CD14-positive monocyte (primary cell): ENCODE measurements at regions not wholly inside any gene's neighbourhood (a gene's known extent, or its start where the extent isn't known, plus 50 kb on each side); places are given as distances from the start of the nearest gene placed in this dataset.

Source experiments
- DNase-seq, 3 donors: peaks; one replicate each; pipeline ENCODE4 v3.0.0-alpha.2; 2011 to 2022
- H2AFZ ChIP-seq: 2 replicates; pipeline ENCODE4 v1.6.0; 2012; ENCODE audit warnings: mild to moderate bottlenecking, low read depth, low read length, inconsistent platforms; ENCODE audit not compliant: insufficient read depth, poor library complexity, severe bottlenecking
- H3K27ac ChIP-seq, 2 donors: 1 replicate in 1 of 2; 2 replicates in 1 of 2; pipeline ENCODE4 v1.5.1; 2012 to 2013; ENCODE audit warnings: low read length in 2 of 2, control low read depth in 1 of 2, inconsistent platforms in 1 of 2, low read depth in 1 of 2, mild to moderate bottlenecking in 1 of 2
- H3K27me3 ChIP-seq, 2 donors: one replicate each; pipeline versions ENCODE4 v1.6.0 to v1.6.1; 2011 to 2013; ENCODE audit warnings: low read length in 2 of 2; ENCODE audit not compliant: control insufficient read depth in 2 of 2, insufficient read depth in 2 of 2
- H3K36me3 ChIP-seq, 2 donors: replicated peaks in 1 of 2; 1 replicate in 1 of 2; 2 replicates in 1 of 2; pipeline versions ENCODE4 v1.5.1 to v1.6.1; 2012 to 2013; ENCODE audit warnings: low read length in 2 of 2, control low read depth in 1 of 2, inconsistent platforms in 1 of 2, mild to moderate bottlenecking in 1 of 2; ENCODE audit not compliant: insufficient read depth in 2 of 2, control insufficient read depth in 1 of 2
- H3K4me1 ChIP-seq, 2 donors: 1 replicate in 1 of 2; 2 replicates in 1 of 2; pipeline versions ENCODE4 v1.5.1 to v1.6.1; 2012 to 2013; ENCODE audit warnings: low read length in 2 of 2, control low read depth in 1 of 2, inconsistent platforms in 1 of 2, mild to moderate bottlenecking in 1 of 2, moderate library complexity in 1 of 2; ENCODE audit not compliant: insufficient read depth in 2 of 2, control insufficient read depth in 1 of 2
- H3K4me2 ChIP-seq: replicated peaks from 2 replicates; pipeline ENCODE3; 2012; ENCODE audit warnings: low read length, moderate library complexity, mild to moderate bottlenecking; ENCODE audit not compliant: poor library complexity, severe bottlenecking; ENCODE audit errors: extremely low read depth
- H3K4me3 ChIP-seq, 3 experiments: fragments of 200-600 bp in 1 of 3; sonication (generic) in 1 of 3; replicated peaks in 1 of 3; 1 replicate in 2 of 3; 2 replicates in 1 of 3; pipeline ENCODE4 v1.5.1; 2011 to 2013; ENCODE audit warnings: low read length in 3 of 3, mild to moderate bottlenecking in 3 of 3, control low read depth in 2 of 3, low read depth in 2 of 3, inconsistent platforms in 1 of 3, moderate library complexity in 1 of 3
- H3K79me2 ChIP-seq: 2 replicates; pipeline ENCODE4 v1.6.0; 2012; ENCODE audit warnings: mild to moderate bottlenecking, control low read depth, inconsistent platforms, low read length, moderate library complexity; ENCODE audit not compliant: insufficient read depth
- H3K9ac ChIP-seq: 2 replicates; pipeline ENCODE4 v1.6.0; 2017; ENCODE audit warnings: low read length, mild to moderate bottlenecking; ENCODE audit not compliant: insufficient read depth, poor library complexity, severe bottlenecking
- H3K9me3 ChIP-seq, 2 donors: replicated peaks in 1 of 2; 1 replicate in 1 of 2; 2 replicates in 1 of 2; pipeline versions ENCODE4 v1.5.1 to v1.6.1; 2012 to 2013; ENCODE audit warnings: low read length in 2 of 2, control low read depth in 1 of 2; ENCODE audit not compliant: control insufficient read depth in 1 of 2, insufficient read depth in 1 of 2
- H4K20me1 ChIP-seq: 2 replicates; pipeline ENCODE4 v1.6.0; 2012; ENCODE audit warnings: mild to moderate bottlenecking, low read length, control low read depth, moderate library complexity; ENCODE audit not compliant: insufficient read depth
- H3K27ac Mint-ChIP-seq, 7 donors: one replicate each; pipeline ENCODE4 v1.8.0; 2020; ENCODE audit warnings: mild to moderate bottlenecking in 7 of 7, mixed read lengths in 7 of 7, moderate library complexity in 6 of 7, inconsistent platforms in 2 of 7
- H3K27me3 Mint-ChIP-seq, 3 donors: one replicate each; pipeline ENCODE4 v1.8.0; 2021 to 2022; ENCODE audit warnings: low read depth in 3 of 3, mild to moderate bottlenecking in 3 of 3, mixed read lengths in 3 of 3, moderate library complexity in 3 of 3, inconsistent platforms in 1 of 3
- H3K36me3 Mint-ChIP-seq, 2 donors: one replicate each; pipeline ENCODE4 v1.8.0; 2020; ENCODE audit warnings: mixed read lengths in 2 of 2, inconsistent platforms in 1 of 2, mild to moderate bottlenecking in 1 of 2
- H3K4me1 Mint-ChIP-seq: one replicate; pipeline ENCODE4 v1.8.0; 2020; ENCODE audit warnings: mild to moderate bottlenecking, mixed read lengths
- H3K4me3 Mint-ChIP-seq, 2 donors: one replicate each; pipeline ENCODE4 v1.8.0; 2020; ENCODE audit warnings: mild to moderate bottlenecking in 2 of 2, mixed read lengths in 2 of 2, moderate library complexity in 1 of 2
- H3K9me3 Mint-ChIP-seq, 7 donors: one replicate each; pipeline ENCODE4 v1.8.0; 2020 to 2022; ENCODE audit warnings: mixed read lengths in 7 of 7, mild to moderate bottlenecking in 6 of 7, moderate library complexity in 6 of 7, inconsistent platforms in 2 of 7
- CTCF ChIP-seq: fragments of 200-600 bp; IDR thresholded peaks from one replicate; pipeline ENCODE4 v1.8.0; 2022; ENCODE audit warnings: antibody characterized with exemption, mild to moderate bottlenecking
- WGBS: methylation state at CpG from one replicate; pipeline ENCODE4 v1.1.5; 2013; ENCODE audit warnings: missing lambda C conversion rate; ENCODE audit not compliant: insufficient coverage; 5-methylcytosine and 5-hydroxymethylcytosine counted together
- intact Hi-C, 2 donors: fragments of 100-400 bp; cut with micrococcal nuclease; formaldehyde crosslinking; loops; one replicate each; pipeline versions ENCODE4 v1.15.0 to v1.15.1; 2023

GRCh38 chr5:8647111-8647510 is 778.2 kb downstream of the MTRR start:
- H3K4me2 ChIP-seq: no peak overlapping the region
- no peak overlapping the region for H3K4me3 ChIP-seq
- no peak overlapping the region for H3K9ac ChIP-seq
- H3K27me3 Mint-ChIP-seq: peaks cover 1 to 3% (median 3%) of the 10 kb centered on the region in 3 donors
- no peak for TF ChIP-seq CTCF
- no peaks in the 10 kb centered on the region for H3K4me1 Mint-ChIP-seq
- no peak overlapping the region for H3K4me3 Mint-ChIP-seq
- no peak for DNase-seq
- no peaks in the 10 kb centered on the region for H3K79me2 ChIP-seq
- no peaks in the 10 kb centered on the region for H3K4me1 ChIP-seq
- H3K27ac ChIP-seq: no peak overlapping the region
- H3K9me3 Mint-ChIP-seq: peaks cover 3 to 17% (median 10%) of the 10 kb centered on the region in 7 donors
- no peak overlapping the region for H3K27ac Mint-ChIP-seq
- H3K36me3 ChIP-seq: no peaks in the 10 kb centered on the region
- intact Hi-C loops: no loop called here
- H3K27me3 ChIP-seq: no peaks in the 10 kb centered on the region
- H3K36me3 Mint-ChIP-seq: no peaks in the 10 kb centered on the region
- H4K20me1 ChIP-seq: no peaks in the 10 kb centered on the region
- H3K9me3 ChIP-seq: peaks cover 0 to 9% of the 10 kb centered on the region in 2 donors
- no peak overlapping the region for H2AFZ ChIP-seq

- H3K9me3 ChIP-seq: no peaks in the 10 kb centered on the region
- no peaks in the 10 kb centered on the region for H3K36me3 ChIP-seq
- no peak overlapping the region for H2AFZ ChIP-seq
- no peaks in the 10 kb centered on the region for H3K27me3 ChIP-seq
- Mint-ChIP-seq H3K4me1 (no peaks in the 10 kb centered on the region), H3K27me3 (peaks cover 0 to 3% (median 0%) of the 10 kb centered on the region in 3 donors), H3K9me3 (peaks cover 2 to 13% (median 6%) of the 10 kb centered on the region in 7 donors), H3K36me3 (no peaks in the 10 kb centered on the region), H3K27ac (peak overlapping the region in 1 of 7 donors; percentile 51), H3K4me3 (no peak overlapping the region)
- no peak for TF ChIP-seq CTCF
- H3K4me1 ChIP-seq: no peaks in the 10 kb centered on the region
- no peaks in the 10 kb centered on the region for H3K79me2 ChIP-seq
- no peak overlapping the region for H3K27ac ChIP-seq
- H3K4me3 ChIP-seq: no peak overlapping the region
- intact Hi-C loops: no loop called here
- DNase-seq: no peak
- H3K9ac ChIP-seq: no peak overlapping the region
- H3K4me2 ChIP-seq: no peak overlapping the region
- 87% methylated on average over 5 of the region's 6 CpGs for WGBS
- H4K20me1 ChIP-seq: no peaks in the 10 kb centered on the region
Measured at GRCh38 chr5:8650186-8650585, 781.2 kb downstream of the MTRR start.
